Heart right ventricle (tissue), 16 donors: ENCODE measurements at regions not wholly inside any gene's neighbourhood (a gene's known extent, or its start where the extent isn't known, plus 50 kb on each side); places are given as distances from the start of the nearest gene placed in this dataset.

Experiments
- ATAC-seq, 8 donors: fragments of 200-7000 bp; cut with Tn5 transposase; one replicate each; pipeline ENCODE4 v1.9.1; 2020; ENCODE audit warnings: mild to moderate bottlenecking in 8 of 8, moderate library complexity in 8 of 8, moderate number of reproducible peaks in 1 of 8
- DNase-seq, 2 donors: peaks; one replicate each; pipeline ENCODE4 v3.0.0-alpha.2; 2020
- H3K27ac ChIP-seq, 10 donors: fragments of 200-600 bp; sonication (generic) in 2 of 10; one replicate each; pipeline versions ENCODE4 v1.5.0 to v1.8.0; 2020 to 2022; ENCODE audit warnings: mild to moderate bottlenecking in 3 of 10
- H3K27me3 ChIP-seq, 7 donors: fragments of 200-600 bp; one replicate each; pipeline ENCODE4 v1.8.0; 2021 to 2022; ENCODE audit warnings: mild to moderate bottlenecking in 2 of 7
- H3K36me3 ChIP-seq, 9 donors: fragments of 200-600 bp; sonication (generic) in 1 of 9; one replicate each; pipeline versions ENCODE4 v1.5.0 to v1.8.0; 2020 to 2022; ENCODE audit warnings: mild to moderate bottlenecking in 2 of 9
- H3K4me1 ChIP-seq, 9 donors: fragments of 200-600 bp; sonication (generic) in 1 of 9; one replicate each; pipeline versions ENCODE4 v1.5.0 to v1.8.0; 2020 to 2022; ENCODE audit warnings: mild to moderate bottlenecking in 4 of 9
- H3K4me3 ChIP-seq, 10 donors: fragments of 200-600 bp; sonication (generic) in 2 of 10; one replicate each; pipeline versions ENCODE4 v1.5.0 to v1.8.0; 2020 to 2022; ENCODE audit warnings: mild to moderate bottlenecking in 7 of 10, moderate library complexity in 2 of 10
- H3K9me3 ChIP-seq, 11 donors: fragments of 200-600 bp in 10 of 11; sonication (generic) in 2 of 11; one replicate each; pipeline versions ENCODE4 v1.5.0 to v1.8.0; 2013 to 2022; ENCODE audit warnings: mild to moderate bottlenecking in 2 of 11, control low read depth in 1 of 11, moderate library complexity in 1 of 11
- WGBS, 2 donors: extraction: QIAGEN DNeasy Blood & Tissue Kit; methylation state at CpG; one replicate each; pipeline ENCODE4 v1.1.7; 2013; ENCODE audit warnings: inconsistent platforms in 1 of 2; 5-methylcytosine and 5-hydroxymethylcytosine counted together
- intact Hi-C, 10 donors: fragments of 100-400 bp; cut with DNase I; formaldehyde crosslinking; loops; one replicate each; pipeline versions ENCODE4 v1.11.1 to v1.14.2; 2022
- TF ChIP-seq, protein P1 (sequence below), 9 donors: fragments of 200-600 bp; sonication (generic) in 2 of 9; IDR thresholded peaks; one replicate each; pipeline versions ENCODE4 v1.5.0 to v1.8.0; 2021 to 2022; ENCODE audit warnings: antibody characterized with exemption in 9 of 9, mild to moderate bottlenecking in 5 of 9, moderate library complexity in 1 of 9
- donor health status: Arrhythmogenic right ventricular cardiomyopathy.
- donor health status: ischemic (EF 13 %, LVEDD 7.1; RV severe dilation, severe dysfunction).
- donor health status: healthy with polysubstance abuse.
- donor health status: DM: no; HTN: yes; CAD: no.
- donor health status: DM: no; HTN: no; CAD: no.
- donor health status: ischemic (EF 25% LVEDD 6.9; RV normal size, moderate dysfunction).
- donor health status: ischemic (EF 25% LVEDD 5.7; RV mildly dilated, moderate dysfunction).
- donor health status: healthy.
- donor health status: DM: yes; HTN: yes; CAD: no.
- donor health status: Ischemic cardiomyopathy.
- donor health status: ischemic (EF 35%, LVEDD 5.7; RV mildly dilated, moderate dysfunction).
- donor health status: nonischemic (EF 11% LVEDD 7.7; RV severe dilation, severe dysfunction).
- donor health status: DM: yes; HTN: yes; CAD: no.
- donor health status: PGD.
- donor health status: ischemic (EF 29% LVEDD 5.4; RV normal size, mild dysfunction).
- donor health status: nonischemic (EF 23%, LVEDD 6.1; RV moderate dilation, normal function).

GRCh38 chr22:48358886-48359612, 1468.6 kb downstream of the BRD1 start:
- WGBS, 2 donors: 86 to 91% methylated on average over 18 of the region's 18 CpGs
- no peak for DNase-seq
- intact Hi-C loops: no loop called here
- no peak for ATAC-seq
- TF ChIP-seq, protein P1, sequence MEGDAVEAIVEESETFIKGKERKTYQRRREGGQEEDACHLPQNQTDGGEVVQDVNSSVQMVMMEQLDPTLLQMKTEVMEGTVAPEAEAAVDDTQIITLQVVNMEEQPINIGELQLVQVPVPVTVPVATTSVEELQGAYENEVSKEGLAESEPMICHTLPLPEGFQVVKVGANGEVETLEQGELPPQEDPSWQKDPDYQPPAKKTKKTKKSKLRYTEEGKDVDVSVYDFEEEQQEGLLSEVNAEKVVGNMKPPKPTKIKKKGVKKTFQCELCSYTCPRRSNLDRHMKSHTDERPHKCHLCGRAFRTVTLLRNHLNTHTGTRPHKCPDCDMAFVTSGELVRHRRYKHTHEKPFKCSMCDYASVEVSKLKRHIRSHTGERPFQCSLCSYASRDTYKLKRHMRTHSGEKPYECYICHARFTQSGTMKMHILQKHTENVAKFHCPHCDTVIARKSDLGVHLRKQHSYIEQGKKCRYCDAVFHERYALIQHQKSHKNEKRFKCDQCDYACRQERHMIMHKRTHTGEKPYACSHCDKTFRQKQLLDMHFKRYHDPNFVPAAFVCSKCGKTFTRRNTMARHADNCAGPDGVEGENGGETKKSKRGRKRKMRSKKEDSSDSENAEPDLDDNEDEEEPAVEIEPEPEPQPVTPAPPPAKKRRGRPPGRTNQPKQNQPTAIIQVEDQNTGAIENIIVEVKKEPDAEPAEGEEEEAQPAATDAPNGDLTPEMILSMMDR (IDR thresholded peaks at IDR 0.05): no peak
- H3K4me3 ChIP-seq: no peak overlapping the region
- peaks cover 0 to 45% (median 34%) of the 10 kb centered on the region in 7 donors for H3K27me3 ChIP-seq
- no peak overlapping the region for H3K27ac ChIP-seq
- H3K36me3 ChIP-seq: no peaks in the 10 kb centered on the region
- H3K4me1 ChIP-seq: no peaks in the 10 kb centered on the region
- no peaks in the 10 kb centered on the region for H3K9me3 ChIP-seq

GRCh38 chr22:48357961-48358360, 1469.7 kb downstream of the BRD1 start:
- ATAC-seq (no peak), DNase-seq (no peak)
- no peaks in the 10 kb centered on the region for H3K9me3 ChIP-seq
- TF ChIP-seq, protein P1 (IDR thresholded peaks at IDR 0.05): no peak
- 74 to 76% methylated on average over 7 of the region's 7 CpGs for WGBS, 2 donors
- no peak overlapping the region for H3K27ac ChIP-seq
- H3K4me3 ChIP-seq: no peak overlapping the region
- no peaks in the 10 kb centered on the region for H3K4me1 ChIP-seq
- no peaks in the 10 kb centered on the region for H3K36me3 ChIP-seq
- intact Hi-C loops: no loop called here
- peaks cover 0 to 45% (median 34%) of the 10 kb centered on the region in 7 donors for H3K27me3 ChIP-seq

GRCh38 chr22:48357196-48357595, 1470.5 kb downstream of the BRD1 start:
- intact Hi-C loops: no loop called here
- 29 to 38% methylated on average over 13 of the region's 13 CpGs for WGBS, 2 donors

GRCh38 chr22:48356731-48357130, 1470.9 kb downstream of the BRD1 start:
- Histone ChIP-seq H3K36me3 (no peaks in the 10 kb centered on the region), H3K27me3 (peaks cover 0 to 52% (median 39%) of the 10 kb centered on the region in 7 donors), H3K9me3 (no peaks in the 10 kb centered on the region), H3K4me1 (no peaks in the 10 kb centered on the region), H3K27ac (no peak overlapping the region), H3K4me3 (no peak overlapping the region)
- TF ChIP-seq, protein P1 (IDR thresholded peaks at IDR 0.05): no peak
- ATAC-seq (no peak), DNase-seq (no peak)
- intact Hi-C loops: no loop called here
- 73 to 84% methylated on average over 5 of the region's 5 CpGs for WGBS, 2 donors

More at GRCh38 chr22:48357196-48357595, 1470.5 kb downstream of the BRD1 start:
- Histone ChIP-seq H3K4me3 (no peak overlapping the region), H3K27ac (no peak overlapping the region), H3K36me3 (no peaks in the 10 kb centered on the region), H3K9me3 (no peaks in the 10 kb centered on the region), H3K27me3 (peaks cover 0 to 48% (median 34%) of the 10 kb centered on the region in 7 donors), H3K4me1 (no peaks in the 10 kb centered on the region)
- no peak for ATAC-seq
- DNase-seq: no peak
- TF ChIP-seq, protein P1 (IDR thresholded peaks at IDR 0.05): no peak
